ENCODE measurements at regions not wholly inside any gene's neighbourhood (a gene's known extent, or its start where the extent isn't known, plus 50 kb on each side); places are given as distances from the start of the nearest gene placed in this dataset.

- TF ChIP-seq, protein P1, sequence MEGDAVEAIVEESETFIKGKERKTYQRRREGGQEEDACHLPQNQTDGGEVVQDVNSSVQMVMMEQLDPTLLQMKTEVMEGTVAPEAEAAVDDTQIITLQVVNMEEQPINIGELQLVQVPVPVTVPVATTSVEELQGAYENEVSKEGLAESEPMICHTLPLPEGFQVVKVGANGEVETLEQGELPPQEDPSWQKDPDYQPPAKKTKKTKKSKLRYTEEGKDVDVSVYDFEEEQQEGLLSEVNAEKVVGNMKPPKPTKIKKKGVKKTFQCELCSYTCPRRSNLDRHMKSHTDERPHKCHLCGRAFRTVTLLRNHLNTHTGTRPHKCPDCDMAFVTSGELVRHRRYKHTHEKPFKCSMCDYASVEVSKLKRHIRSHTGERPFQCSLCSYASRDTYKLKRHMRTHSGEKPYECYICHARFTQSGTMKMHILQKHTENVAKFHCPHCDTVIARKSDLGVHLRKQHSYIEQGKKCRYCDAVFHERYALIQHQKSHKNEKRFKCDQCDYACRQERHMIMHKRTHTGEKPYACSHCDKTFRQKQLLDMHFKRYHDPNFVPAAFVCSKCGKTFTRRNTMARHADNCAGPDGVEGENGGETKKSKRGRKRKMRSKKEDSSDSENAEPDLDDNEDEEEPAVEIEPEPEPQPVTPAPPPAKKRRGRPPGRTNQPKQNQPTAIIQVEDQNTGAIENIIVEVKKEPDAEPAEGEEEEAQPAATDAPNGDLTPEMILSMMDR (IDR thresholded peaks at IDR 0.05) = no peak
- TF ChIP-seq POLR2A (IDR thresholded peaks at IDR 0.05) = no peak
These were observed 768.1 kb upstream of the LRRN3 start for GRCh38 chr7:110322796-110323195.

All from thyroid gland (tissue), 4 donors.